SIG-M5 treated with dmso at 0.1 percent for 504 hours (cell line): ENCODE measurements at regions not wholly inside any gene's neighbourhood (a gene's known extent, or its start where the extent isn't known, plus 50 kb on each side); places are given as distances from the start of the nearest gene placed in this dataset.

Experiments
- DNase-seq: peaks from one replicate; lab custom pipeline; 2025; ENCODE audit not compliant: unreplicated experiment; lab: John Stamatoyannopoulos, UW

- no peak for DNase-seq
These were observed 426.1 kb upstream of the FANCL start for GRCh38 chr2:58667137-58667774.

GRCh38 chr2:58666323-58666970, 425.3 kb upstream of the FANCL start:
- DNase-seq, result no peak

- no peak for DNase-seq
These were observed 424.0 kb upstream of the FANCL start for GRCh38 chr2:58665154-58665553.

- DNase-seq, result no peak
These were observed 423.5 kb upstream of the FANCL start for GRCh38 chr2:58664523-58665151.

GRCh38 chr2:58660046-58660445, 418.9 kb upstream of the FANCL start:
- DNase-seq, result no peak

- DNase-seq, result no peak
These were observed 414.0 kb upstream of the FANCL start for GRCh38 chr2:58655152-58655551.

GRCh38 chr2:58651930-58652329, 410.8 kb upstream of the FANCL start:
- DNase-seq, result no peak

- DNase-seq, result no peak
These were observed 409.7 kb upstream of the FANCL start for GRCh38 chr2:58650781-58651180.

GRCh38 chr2:58649756-58650155, 408.6 kb upstream of the FANCL start:
- DNase-seq, result no peak

- DNase-seq, result no peak
These were observed 403.9 kb upstream of the FANCL start for GRCh38 chr2:58645017-58645416.

- DNase-seq, result no peak
These were observed 403.3 kb upstream of the FANCL start for GRCh38 chr2:58644451-58644850.

- no peak for DNase-seq
These were observed 399.9 kb upstream of the FANCL start for GRCh38 chr2:58641001-58641400.

GRCh38 chr2:58640042-58640441, 398.9 kb upstream of the FANCL start:
- DNase-seq, result no peak

- no peak for DNase-seq
These were observed 397.2 kb upstream of the FANCL start for GRCh38 chr2:58638256-58638805.

GRCh38 chr2:58636872-58637271, 395.7 kb upstream of the FANCL start:
- DNase-seq, result no peak

GRCh38 chr2:58635801-58636375, 394.8 kb upstream of the FANCL start:
- DNase-seq, result no peak

- DNase-seq, result no peak
These were observed 393.7 kb upstream of the FANCL start for GRCh38 chr2:58634653-58635370.

GRCh38 chr2:58633613-58634365, 392.7 kb upstream of the FANCL start:
- no peak for DNase-seq

- no peak for DNase-seq
These were observed 390.9 kb upstream of the FANCL start for GRCh38 chr2:58631986-58632385.

- no peak for DNase-seq
These were observed 388.5 kb upstream of the FANCL start for GRCh38 chr2:58629545-58630119.
